CD14-positive monocyte (primary cell): ENCODE measurements at regions not wholly inside any gene's neighbourhood (a gene's known extent, or its start where the extent isn't known, plus 50 kb on each side); places are given as distances from the start of the nearest gene placed in this dataset.
A peak's percentile ranks its signal among the peaks of the same experiment; 100 is the strongest.

ENCODE experiments used
- DNase-seq, 3 donors: peaks; one replicate each; pipeline ENCODE4 v3.0.0-alpha.2; 2011 to 2022
- H2AFZ ChIP-seq: 2 replicates; pipeline ENCODE4 v1.6.0; 2012; ENCODE audit warnings: mild to moderate bottlenecking, low read depth, low read length, inconsistent platforms; ENCODE audit not compliant: insufficient read depth, poor library complexity, severe bottlenecking
- H3K27ac ChIP-seq, 2 donors: 1 replicate in 1 of 2; 2 replicates in 1 of 2; pipeline ENCODE4 v1.5.1; 2012 to 2013; ENCODE audit warnings: low read length in 2 of 2, control low read depth in 1 of 2, inconsistent platforms in 1 of 2, low read depth in 1 of 2, mild to moderate bottlenecking in 1 of 2
- H3K27me3 ChIP-seq, 2 donors: one replicate each; pipeline versions ENCODE4 v1.6.0 to v1.6.1; 2011 to 2013; ENCODE audit warnings: low read length in 2 of 2; ENCODE audit not compliant: control insufficient read depth in 2 of 2, insufficient read depth in 2 of 2
- H3K36me3 ChIP-seq, 2 donors: replicated peaks in 1 of 2; 1 replicate in 1 of 2; 2 replicates in 1 of 2; pipeline versions ENCODE4 v1.5.1 to v1.6.1; 2012 to 2013; ENCODE audit warnings: low read length in 2 of 2, control low read depth in 1 of 2, inconsistent platforms in 1 of 2, mild to moderate bottlenecking in 1 of 2; ENCODE audit not compliant: insufficient read depth in 2 of 2, control insufficient read depth in 1 of 2
- H3K4me1 ChIP-seq, 2 donors: 1 replicate in 1 of 2; 2 replicates in 1 of 2; pipeline versions ENCODE4 v1.5.1 to v1.6.1; 2012 to 2013; ENCODE audit warnings: low read length in 2 of 2, control low read depth in 1 of 2, inconsistent platforms in 1 of 2, mild to moderate bottlenecking in 1 of 2, moderate library complexity in 1 of 2; ENCODE audit not compliant: insufficient read depth in 2 of 2, control insufficient read depth in 1 of 2
- H3K4me2 ChIP-seq: replicated peaks from 2 replicates; pipeline ENCODE3; 2012; ENCODE audit warnings: low read length, moderate library complexity, mild to moderate bottlenecking; ENCODE audit not compliant: poor library complexity, severe bottlenecking; ENCODE audit errors: extremely low read depth
- H3K4me3 ChIP-seq, 3 experiments: fragments of 200-600 bp in 1 of 3; sonication (generic) in 1 of 3; replicated peaks in 1 of 3; 1 replicate in 2 of 3; 2 replicates in 1 of 3; pipeline ENCODE4 v1.5.1; 2011 to 2013; ENCODE audit warnings: low read length in 3 of 3, mild to moderate bottlenecking in 3 of 3, control low read depth in 2 of 3, low read depth in 2 of 3, inconsistent platforms in 1 of 3, moderate library complexity in 1 of 3
- H3K79me2 ChIP-seq: 2 replicates; pipeline ENCODE4 v1.6.0; 2012; ENCODE audit warnings: mild to moderate bottlenecking, control low read depth, inconsistent platforms, low read length, moderate library complexity; ENCODE audit not compliant: insufficient read depth
- H3K9ac ChIP-seq: 2 replicates; pipeline ENCODE4 v1.6.0; 2017; ENCODE audit warnings: low read length, mild to moderate bottlenecking; ENCODE audit not compliant: insufficient read depth, poor library complexity, severe bottlenecking
- H3K9me3 ChIP-seq, 2 donors: replicated peaks in 1 of 2; 1 replicate in 1 of 2; 2 replicates in 1 of 2; pipeline versions ENCODE4 v1.5.1 to v1.6.1; 2012 to 2013; ENCODE audit warnings: low read length in 2 of 2, control low read depth in 1 of 2; ENCODE audit not compliant: control insufficient read depth in 1 of 2, insufficient read depth in 1 of 2
- H4K20me1 ChIP-seq: 2 replicates; pipeline ENCODE4 v1.6.0; 2012; ENCODE audit warnings: mild to moderate bottlenecking, low read length, control low read depth, moderate library complexity; ENCODE audit not compliant: insufficient read depth
- H3K27ac Mint-ChIP-seq, 7 donors: one replicate each; pipeline ENCODE4 v1.8.0; 2020; ENCODE audit warnings: mild to moderate bottlenecking in 7 of 7, mixed read lengths in 7 of 7, moderate library complexity in 6 of 7, inconsistent platforms in 2 of 7
- H3K27me3 Mint-ChIP-seq, 3 donors: one replicate each; pipeline ENCODE4 v1.8.0; 2021 to 2022; ENCODE audit warnings: low read depth in 3 of 3, mild to moderate bottlenecking in 3 of 3, mixed read lengths in 3 of 3, moderate library complexity in 3 of 3, inconsistent platforms in 1 of 3
- H3K36me3 Mint-ChIP-seq, 2 donors: one replicate each; pipeline ENCODE4 v1.8.0; 2020; ENCODE audit warnings: mixed read lengths in 2 of 2, inconsistent platforms in 1 of 2, mild to moderate bottlenecking in 1 of 2
- H3K4me1 Mint-ChIP-seq: one replicate; pipeline ENCODE4 v1.8.0; 2020; ENCODE audit warnings: mild to moderate bottlenecking, mixed read lengths
- H3K4me3 Mint-ChIP-seq, 2 donors: one replicate each; pipeline ENCODE4 v1.8.0; 2020; ENCODE audit warnings: mild to moderate bottlenecking in 2 of 2, mixed read lengths in 2 of 2, moderate library complexity in 1 of 2
- H3K9me3 Mint-ChIP-seq, 7 donors: one replicate each; pipeline ENCODE4 v1.8.0; 2020 to 2022; ENCODE audit warnings: mixed read lengths in 7 of 7, mild to moderate bottlenecking in 6 of 7, moderate library complexity in 6 of 7, inconsistent platforms in 2 of 7
- CTCF ChIP-seq: fragments of 200-600 bp; IDR thresholded peaks from one replicate; pipeline ENCODE4 v1.8.0; 2022; ENCODE audit warnings: antibody characterized with exemption, mild to moderate bottlenecking
- WGBS: methylation state at CpG from one replicate; pipeline ENCODE4 v1.1.5; 2013; ENCODE audit warnings: missing lambda C conversion rate; ENCODE audit not compliant: insufficient coverage; 5-methylcytosine and 5-hydroxymethylcytosine counted together
- intact Hi-C, 2 donors: fragments of 100-400 bp; cut with micrococcal nuclease; formaldehyde crosslinking; loops; one replicate each; pipeline versions ENCODE4 v1.15.0 to v1.15.1; 2023

DNA sequence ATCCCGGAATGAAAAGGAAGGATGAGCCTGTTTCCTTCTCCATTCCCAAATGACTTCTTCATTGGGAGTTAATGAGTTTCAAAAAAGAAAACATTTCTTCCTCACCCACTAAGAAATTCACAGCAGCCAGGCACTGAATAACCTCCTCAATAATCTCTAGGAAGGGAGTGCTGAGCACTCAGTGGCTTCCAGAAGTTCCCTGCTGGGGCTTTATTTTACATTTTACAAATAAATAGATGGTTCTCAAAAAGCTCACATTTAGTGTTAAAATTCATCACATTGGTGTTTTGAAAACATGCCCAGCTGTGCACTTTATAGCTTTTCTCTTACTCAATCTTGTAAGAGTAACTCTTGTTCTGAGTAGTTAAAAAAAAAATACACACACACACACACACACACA lies 148.9 kb upstream of the PFKP start:
- Histone ChIP-seq H3K27me3 (no peaks in the 10 kb centered on the region), H3K4me1 (peaks cover 0 to 11% of the 10 kb centered on the region in 2 donors), H3K4me2 (no peak overlapping the region), H4K20me1 (no peaks in the 10 kb centered on the region), H3K27ac (no peak overlapping the region), H3K36me3 (no peaks in the 10 kb centered on the region), H3K9ac (no peak overlapping the region), H2AFZ (no peak overlapping the region), H3K4me3 (no peak overlapping the region), H3K79me2 (no peaks in the 10 kb centered on the region), H3K9me3 (no peaks in the 10 kb centered on the region)
- H3K9me3 Mint-ChIP-seq: peaks cover 0 to 4% (median 0%) of the 10 kb centered on the region in 7 donors
- H3K27me3 Mint-ChIP-seq: peaks cover 4 to 5% (median 4%) of the 10 kb centered on the region in 3 donors
- no CpG with 5 or more reads among the region's 1 CpG for WGBS
- intact Hi-C loops: no loop called here
- no peak overlapping the region for H3K4me3 Mint-ChIP-seq
- H3K27ac Mint-ChIP-seq: no peak overlapping the region
- no peaks in the 10 kb centered on the region for H3K36me3 Mint-ChIP-seq
- no peak for DNase-seq
- H3K4me1 Mint-ChIP-seq: peaks cover 10% of the 10 kb centered on the region
- TF ChIP-seq CTCF: no peak

- Histone ChIP-seq H3K27ac (no peak overlapping the region), H4K20me1 (no peaks in the 10 kb centered on the region), H2AFZ (no peak overlapping the region), H3K9me3 (no peaks in the 10 kb centered on the region), H3K4me2 (no peak overlapping the region), H3K4me1 (peaks cover 0 to 6% of the 10 kb centered on the region in 2 donors), H3K79me2 (no peaks in the 10 kb centered on the region), H3K4me3 (no peak overlapping the region), H3K27me3 (no peaks in the 10 kb centered on the region), H3K9ac (no peak overlapping the region), H3K36me3 (no peaks in the 10 kb centered on the region)
- TF ChIP-seq CTCF: no peak
- Mint-ChIP-seq H3K4me3 (peak overlapping the region in 1 of 2 donors; percentile 29), H3K27me3 (peaks cover 4 to 5% (median 4%) of the 10 kb centered on the region in 3 donors), H3K9me3 (peaks cover 0 to 4% (median 0%) of the 10 kb centered on the region in 7 donors), H3K36me3 (no peaks in the 10 kb centered on the region), H3K27ac (no peak overlapping the region), H3K4me1 (peaks cover 6% of the 10 kb centered on the region)
- intact Hi-C loops: no loop called here
- 95% methylated on average over 9 of the region's 10 CpGs for WGBS
- no peak for DNase-seq
Measured at GRCh38 chr10:2917926-2918325, 149.4 kb upstream of the PFKP start.
